ENCODE measurements at regions not wholly inside any gene's neighbourhood (a gene's known extent, or its start where the extent isn't known, plus 50 kb on each side); places are given as distances from the start of the nearest gene placed in this dataset.

DNA sequence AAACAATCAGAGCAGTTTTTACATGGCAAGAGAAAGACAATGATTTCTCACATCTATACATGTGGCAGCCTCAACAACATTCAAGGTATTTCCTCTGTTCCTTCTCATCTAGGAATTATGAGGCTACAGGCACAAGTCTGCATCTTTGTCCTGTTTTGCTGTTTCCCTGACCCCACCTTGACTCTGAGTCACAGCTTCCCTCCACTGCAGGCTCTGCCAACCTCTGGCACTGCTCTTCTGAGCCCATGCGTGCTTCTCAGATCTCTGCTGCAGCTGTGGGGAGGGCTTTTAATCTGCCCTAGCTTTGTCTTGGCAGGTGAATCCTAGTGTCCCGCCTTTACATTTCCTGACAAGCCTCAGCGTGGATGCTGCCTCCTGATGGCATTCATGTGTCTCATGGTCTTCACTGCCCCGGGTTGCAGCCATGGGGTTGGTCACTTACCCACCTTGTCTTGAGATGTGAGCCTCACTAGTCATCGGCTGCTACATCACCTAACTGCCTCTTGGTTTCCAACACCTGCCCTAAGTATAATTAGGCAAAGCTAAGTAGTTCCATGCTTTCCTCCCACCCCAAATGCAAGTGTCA, 578.5 kb downstream of the TBC1D22A start:
- no peak overlapping the region for H3K4me3 ChIP-seq

DNA sequence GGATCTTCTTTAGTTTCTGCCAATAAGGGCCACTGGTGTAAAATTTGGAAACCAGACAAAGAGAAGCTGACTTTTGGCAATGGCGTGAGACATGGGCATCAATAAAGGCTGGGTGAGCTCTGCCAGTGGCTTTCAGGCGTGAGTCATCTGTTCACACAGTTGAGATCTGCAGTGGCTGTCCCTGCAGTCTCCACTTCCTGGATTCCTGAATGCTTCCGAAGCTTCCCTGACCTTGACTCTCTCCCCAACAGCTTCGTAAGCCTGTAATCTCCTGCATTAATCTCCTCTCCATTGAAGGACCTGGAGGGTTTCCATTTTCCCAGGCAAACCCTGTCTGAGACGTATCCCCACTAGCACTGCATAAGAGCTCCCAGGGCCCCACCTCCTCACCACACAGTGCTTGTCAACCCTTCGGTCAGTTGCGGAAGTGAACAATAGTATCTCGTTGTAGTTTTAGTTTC, 574.7 kb downstream of the TBC1D22A start:
- Histone ChIP-seq H3K4me1 (peaks cover 0 to 6% (median 0%) of the 10 kb centered on the region in 6 donors), H3K36me3 (no peaks in the 10 kb centered on the region), H3K27me3 (replicated peaks in 1 of 7) (peaks cover 0 to 16% (median 0%) of the 10 kb centered on the region in 7 donors), H3K9me3 (peaks cover 0 to 13% (median 6%) of the 10 kb centered on the region in 8 donors), H3K4me3 (peak overlapping the region in 3 of 8 donors; percentile 3 to 42 (median 27)), H3K27ac (peak overlapping the region in 6 of 8 donors; percentile 25 to 49 (median 36))
- WGBS, 5 donors: 47 to 61% (median 52%) methylated on average over 8 of the region's 8 CpGs
- no peak for DNase-seq
- TF ChIP-seq, protein P1, sequence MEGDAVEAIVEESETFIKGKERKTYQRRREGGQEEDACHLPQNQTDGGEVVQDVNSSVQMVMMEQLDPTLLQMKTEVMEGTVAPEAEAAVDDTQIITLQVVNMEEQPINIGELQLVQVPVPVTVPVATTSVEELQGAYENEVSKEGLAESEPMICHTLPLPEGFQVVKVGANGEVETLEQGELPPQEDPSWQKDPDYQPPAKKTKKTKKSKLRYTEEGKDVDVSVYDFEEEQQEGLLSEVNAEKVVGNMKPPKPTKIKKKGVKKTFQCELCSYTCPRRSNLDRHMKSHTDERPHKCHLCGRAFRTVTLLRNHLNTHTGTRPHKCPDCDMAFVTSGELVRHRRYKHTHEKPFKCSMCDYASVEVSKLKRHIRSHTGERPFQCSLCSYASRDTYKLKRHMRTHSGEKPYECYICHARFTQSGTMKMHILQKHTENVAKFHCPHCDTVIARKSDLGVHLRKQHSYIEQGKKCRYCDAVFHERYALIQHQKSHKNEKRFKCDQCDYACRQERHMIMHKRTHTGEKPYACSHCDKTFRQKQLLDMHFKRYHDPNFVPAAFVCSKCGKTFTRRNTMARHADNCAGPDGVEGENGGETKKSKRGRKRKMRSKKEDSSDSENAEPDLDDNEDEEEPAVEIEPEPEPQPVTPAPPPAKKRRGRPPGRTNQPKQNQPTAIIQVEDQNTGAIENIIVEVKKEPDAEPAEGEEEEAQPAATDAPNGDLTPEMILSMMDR (IDR thresholded peaks at IDR 0.05 in 8 of 11, conservative IDR thresholded peaks at IDR 0.05 in 3 of 11): no peak
- TF ChIP-seq POLR2AphosphoS5 (IDR thresholded peaks at IDR 0.05) (no peak), POLR2A (IDR thresholded peaks at IDR 0.05) (no peak)
- intact Hi-C loops (cut with DNase I; ENCODE audit: low total_unique reads): no loop called here

More for the DNA sequence above, 578.5 kb downstream of the TBC1D22A start:
- H3K27ac ChIP-seq: no peak overlapping the region
- intact Hi-C loops (cut with DNase I; ENCODE audit: low total_unique reads): no loop called here
- no peak for DNase-seq
- H3K4me1 ChIP-seq: peaks cover 0 to 6% (median 0%) of the 10 kb centered on the region in 6 donors
- H3K36me3 ChIP-seq: no peaks in the 10 kb centered on the region
- H3K27me3 ChIP-seq (replicated peaks in 1 of 7): peaks cover 0 to 33% (median 0%) of the 10 kb centered on the region in 7 donors
- TF ChIP-seq POLR2A (IDR thresholded peaks at IDR 0.05) (no peak), POLR2AphosphoS5 (IDR thresholded peaks at IDR 0.05) (no peak)
- TF ChIP-seq, protein P1 (IDR thresholded peaks at IDR 0.05 in 8 of 11, conservative IDR thresholded peaks at IDR 0.05 in 3 of 11): no peak
- 68 to 82% (median 75%) methylated on average over 5 of the region's 5 CpGs for WGBS, 5 donors
- H3K9me3 ChIP-seq: no peaks in the 10 kb centered on the region

DNA sequence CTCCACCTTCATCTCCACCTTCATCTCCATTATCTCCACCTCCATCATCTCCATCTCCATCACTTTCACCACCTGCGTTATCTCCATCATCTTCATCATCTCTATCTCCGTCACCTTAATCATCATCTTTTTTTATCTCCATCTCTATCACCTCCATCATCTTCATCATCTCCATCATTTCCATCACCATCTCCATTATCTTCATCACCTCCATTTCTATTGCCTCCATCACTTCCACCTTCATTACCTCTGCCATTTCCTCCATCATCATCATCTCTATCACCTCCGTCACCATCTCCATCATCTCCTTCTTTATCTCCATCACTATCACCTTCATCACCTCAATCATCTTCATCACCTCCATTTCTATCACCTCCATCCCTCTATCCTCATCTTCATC, 573.5 kb downstream of the TBC1D22A start:
- Histone ChIP-seq H3K27me3 (replicated peaks in 1 of 7) (peaks cover 0 to 6% (median 0%) of the 10 kb centered on the region in 7 donors), H3K4me3 (no peak overlapping the region), H3K36me3 (no peaks in the 10 kb centered on the region), H3K27ac (no peak overlapping the region), H3K9me3 (peaks cover 0 to 13% (median 6%) of the 10 kb centered on the region in 8 donors), H3K4me1 (peaks cover 0 to 6% (median 0%) of the 10 kb centered on the region in 6 donors)
- 90 to 95% (median 92%) methylated on average over 3 of the region's 3 CpGs for WGBS, 5 donors
- intact Hi-C loops (cut with DNase I; ENCODE audit: low total_unique reads): no loop called here
- TF ChIP-seq, protein P1 (IDR thresholded peaks at IDR 0.05 in 8 of 11, conservative IDR thresholded peaks at IDR 0.05 in 3 of 11): no peak
- no peak for TF ChIP-seq POLR2A (IDR thresholded peaks at IDR 0.05)
- TF ChIP-seq POLR2AphosphoS5 (IDR thresholded peaks at IDR 0.05): no peak
- no peak for DNase-seq

DNA sequence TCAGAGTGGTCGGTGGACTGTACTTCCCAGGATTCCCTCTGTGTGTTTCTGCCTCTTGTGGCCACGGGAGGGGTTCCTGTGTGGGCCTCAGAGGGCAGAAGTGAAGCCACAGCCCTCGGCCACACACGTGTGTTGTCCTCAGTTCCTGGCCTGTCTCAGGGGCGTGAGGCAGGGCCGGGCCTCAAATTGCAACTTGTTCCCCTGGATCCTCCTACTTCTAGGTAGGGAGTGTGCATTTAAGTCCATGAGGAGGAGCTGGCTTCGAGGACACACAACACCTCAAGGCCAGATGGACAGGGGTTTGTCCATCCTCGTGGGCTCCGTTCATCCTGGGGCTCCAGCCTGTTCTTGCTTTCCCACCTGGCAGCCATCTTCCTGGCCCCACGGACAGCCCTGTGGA, 573.0 kb downstream of the TBC1D22A start:
- peaks cover 0 to 11% (median 0%) of the 10 kb centered on the region in 7 donors for H3K27me3 ChIP-seq (replicated peaks in 1 of 7)
- intact Hi-C loops (cut with DNase I; ENCODE audit: low total_unique reads): no loop called here
- WGBS, 5 donors: 54 to 67% (median 58%) methylated on average over 7 to 10 of the region's 10 CpGs
- peaks cover 0 to 6% (median 0%) of the 10 kb centered on the region in 6 donors for H3K4me1 ChIP-seq
- H3K9me3 ChIP-seq: peaks cover 0 to 13% (median 6%) of the 10 kb centered on the region in 8 donors
- no peak for DNase-seq
- no peaks in the 10 kb centered on the region for H3K36me3 ChIP-seq
- no peak for TF ChIP-seq POLR2A (IDR thresholded peaks at IDR 0.05)
- TF ChIP-seq POLR2AphosphoS5 (IDR thresholded peaks at IDR 0.05): no peak
- TF ChIP-seq, protein P1 (IDR thresholded peaks at IDR 0.05 in 8 of 11, conservative IDR thresholded peaks at IDR 0.05 in 3 of 11): no peak
- H3K27ac ChIP-seq: no peak overlapping the region
- no peak overlapping the region for H3K4me3 ChIP-seq

Measured in spleen (tissue), 11 donors.